Spleen (tissue), 7 donors: ENCODE measurements at regions not wholly inside any gene's neighbourhood (a gene's known extent, or its start where the extent isn't known, plus 50 kb on each side); places are given as distances from the start of the nearest gene placed in this dataset.

Experiments used
- CTCF ChIP-seq, 11 experiments: fragments of 200-600 bp in 7 of 11; fragments of 450-650 bp in 4 of 11; sonication (generic) in 4 of 11; IDR thresholded peaks in 8 of 11; conservative IDR thresholded peaks in 3 of 11; 1 replicate in 7 of 11; 2 replicates in 4 of 11; pipeline versions ENCODE4 v1.4.0 to v1.8.0; 2016 to 2021; ENCODE audit warnings: antibody characterized with exemption in 11 of 11, inconsistent platforms in 4 of 11, mild to moderate bottlenecking in 1 of 11
- POLR2A ChIP-seq, 3 donors: fragments of 450-650 bp; IDR thresholded peaks; one replicate each; pipeline ENCODE4 v1.5.1; 2017; ENCODE audit warnings: antibody characterized with exemption in 3 of 3, mild to moderate bottlenecking in 1 of 3
- POLR2AphosphoS5 ChIP-seq, 3 donors: sonication (generic); formaldehyde crosslinking; IDR thresholded peaks; one replicate each; pipeline ENCODE4 v1.5.1; 2017; ENCODE audit warnings: antibody characterized with exemption in 3 of 3
- donor health status: DM: no; HTN: no; CAD: no; lungs with moderate emphysema.
- donor health status: DM: no; HTN: no; CAD: no.
- donor health status: DM: no; HTN: no; CAD: no.

- TF ChIP-seq CTCF (IDR thresholded peaks at IDR 0.05 in 8 of 11, conservative IDR thresholded peaks at IDR 0.05 in 3 of 11) (no peak), POLR2AphosphoS5 (IDR thresholded peaks at IDR 0.05) (no peak), POLR2A (IDR thresholded peaks at IDR 0.05) (no peak)
These were observed 139.1 kb upstream of the ARG1 start for GRCh38 chr6:131433927-131434326.
